Keratinocyte (primary cell): ENCODE measurements at regions not wholly inside any gene's neighbourhood (a gene's known extent, or its start where the extent isn't known, plus 50 kb on each side); places are given as distances from the start of the nearest gene placed in this dataset.

ENCODE experiments used
- DNase-seq: peaks from one replicate; pipeline ENCODE4 v3.0.0-alpha.2; 2011; ENCODE audit warnings: low read depth, missing footprints, low spot score
- FAIRE-seq: peaks from 2 replicates; lab custom pipeline; 2011; peaks lifted over from hg19 to GRCh38; lab: Jason Lieb, UNC
- H2AFZ ChIP-seq: 2 replicates; pipeline ENCODE4 v1.6.0; 2012; ENCODE audit warnings: low read length, control low read depth, inconsistent platforms; ENCODE audit not compliant: control insufficient read depth
- H3K27ac ChIP-seq: 2 replicates; pipeline ENCODE4 v1.5.1; 2011; ENCODE audit warnings: low read length; ENCODE audit not compliant: control insufficient read depth, insufficient read depth
- H3K27me3 ChIP-seq: 3 replicates; pipeline ENCODE4 v1.6.0; 2011; ENCODE audit warnings: low read length; ENCODE audit not compliant: control insufficient read depth, insufficient read depth; ENCODE audit errors: extremely low read depth
- H3K36me3 ChIP-seq, 2 experiments: 2 replicates in 1 of 2; 3 replicates in 1 of 2; pipeline ENCODE4 v1.5.1; 2011; ENCODE audit warnings: low read length in 2 of 2, mild to moderate bottlenecking in 1 of 2; ENCODE audit not compliant: control insufficient read depth in 2 of 2, insufficient read depth in 2 of 2; ENCODE audit errors: extremely low read depth in 1 of 2
- H3K4me1 ChIP-seq: 3 replicates; pipeline ENCODE4 v1.5.1; 2011; ENCODE audit warnings: low read length; ENCODE audit not compliant: control insufficient read depth, insufficient read depth; ENCODE audit errors: extremely low read depth
- H3K4me2 ChIP-seq: 3 replicates; pipeline ENCODE4 v1.6.0; 2011; ENCODE audit warnings: low read depth, low read length; ENCODE audit not compliant: control insufficient read depth, insufficient read depth; ENCODE audit errors: extremely low read depth
- H3K4me3 ChIP-seq, 3 experiments: fragments of 200-600 bp in 1 of 3; sonication (generic) in 1 of 3; 2 replicates in 2 of 3; 3 replicates in 1 of 3; pipeline ENCODE4 v1.5.1; 2011 to 2016; ENCODE audit warnings: low read length in 3 of 3, mild to moderate bottlenecking in 3 of 3, control low read depth in 2 of 3, inconsistent platforms in 1 of 3, low read depth in 1 of 3, mixed read lengths in 1 of 3, mixed run types in 1 of 3, moderate library complexity in 1 of 3; ENCODE audit not compliant: control insufficient read depth in 2 of 3, insufficient read depth in 2 of 3; ENCODE audit errors: extremely low read depth in 1 of 3
- H3K79me2 ChIP-seq: 2 replicates; pipeline ENCODE4 v1.6.0; 2012; ENCODE audit warnings: low read length; ENCODE audit not compliant: control insufficient read depth, insufficient read depth
- H3K9ac ChIP-seq: 3 replicates; pipeline ENCODE4 v1.6.0; 2011; ENCODE audit warnings: low read length; ENCODE audit not compliant: control insufficient read depth, insufficient read depth; ENCODE audit errors: extremely low read depth
- H3K9me1 ChIP-seq: 3 replicates; pipeline ENCODE4 v1.6.0; 2011; ENCODE audit warnings: low read length; ENCODE audit not compliant: control insufficient read depth, insufficient read depth; ENCODE audit errors: extremely low read depth
- H3K9me3 ChIP-seq: 2 replicates; pipeline ENCODE4 v1.5.1; 2012; ENCODE audit warnings: low read depth, low read length; ENCODE audit not compliant: control insufficient read depth
- H4K20me1 ChIP-seq: 3 replicates; pipeline ENCODE4 v1.6.0; 2011; ENCODE audit warnings: low read length; ENCODE audit not compliant: control insufficient read depth, insufficient read depth; ENCODE audit errors: extremely low read depth
- CTCF ChIP-seq, 3 experiments: IDR thresholded peaks in 1 of 3; conservative IDR thresholded peaks in 1 of 3; optimal IDR thresholded peaks in 1 of 3; 2 replicates in 2 of 3; 3 replicates in 1 of 3; pipeline versions ENCODE3 to v1.5.1; 2011; ENCODE audit warnings: low read length in 3 of 3, mild to moderate bottlenecking in 3 of 3, moderate library complexity in 2 of 3, control low read depth in 1 of 3, inconsistent platforms in 1 of 3; ENCODE audit not compliant: insufficient read depth in 2 of 3; ENCODE audit errors: extremely low read depth in 1 of 3
- EZH2 ChIP-seq: IDR thresholded peaks from one replicate; pipeline ENCODE4 v1.6.1; 2012; ENCODE audit warnings: inconsistent platforms, mild to moderate bottlenecking, low read length, moderate library complexity
- dilution Hi-C: fragments of 300-500 bp; cut with MboI; formaldehyde crosslinking; loops from one replicate; pipeline ENCODE4 v1.7.0; 2020; ENCODE audit warnings: low sequenced_read_pairs; ENCODE audit not compliant: extremely low pct_ligation_motif_present

GRCh38 chr4:180741703-180742102 is 1501.5 kb upstream of the TENM3 start:
- Histone ChIP-seq H3K9me1 (no peaks in the 10 kb centered on the region), H3K36me3 (no peaks in the 10 kb centered on the region), H3K9ac (no peak overlapping the region), H2AFZ (no peak overlapping the region), H3K27ac (no peak overlapping the region), H4K20me1 (no peaks in the 10 kb centered on the region), H3K4me3 (no peak overlapping the region), H3K27me3 (no peaks in the 10 kb centered on the region), H3K4me1 (no peaks in the 10 kb centered on the region), H3K4me2 (no peak overlapping the region), H3K9me3 (no peaks in the 10 kb centered on the region), H3K79me2 (no peaks in the 10 kb centered on the region)
- FAIRE-seq (no peak), DNase-seq (no peak)
- dilution Hi-C loops, result no loop called here
- TF ChIP-seq CTCF (optimal IDR thresholded peaks at IDR 0.05 in 1 of 3, IDR thresholded peaks at IDR 0.05 in 1 of 3, conservative IDR thresholded peaks at IDR 0.05 in 1 of 3; ENCODE audit: extremely low read depth in 1 of 3, insufficient read depth in 2 of 3, low read length in 3 of 3) (no peak), EZH2 (no peak)

DNA sequence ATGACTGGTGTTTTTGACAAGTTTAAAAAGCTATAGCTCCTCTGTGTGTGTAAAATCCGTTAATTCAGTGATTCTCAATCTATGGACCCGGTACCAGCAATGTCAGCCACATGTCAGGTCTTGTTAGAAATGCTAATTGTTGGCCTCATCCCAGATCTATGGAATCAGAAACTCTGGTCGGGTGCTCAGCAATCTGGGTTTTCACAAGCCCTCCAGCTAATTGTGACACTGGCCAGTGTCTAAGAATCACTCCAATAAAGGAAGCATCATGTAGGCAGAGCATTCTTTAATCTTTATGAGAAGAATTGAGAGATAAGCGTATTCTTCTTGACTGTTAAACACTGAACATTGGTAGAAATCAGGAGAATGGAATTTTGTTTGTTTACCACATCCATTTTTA is 1498.2 kb upstream of the TENM3 start:
- Histone ChIP-seq H3K4me1 (no peaks in the 10 kb centered on the region), H3K9me1 (no peaks in the 10 kb centered on the region), H3K79me2 (no peaks in the 10 kb centered on the region), H3K27ac (no peak overlapping the region), H3K36me3 (no peaks in the 10 kb centered on the region), H2AFZ (no peak overlapping the region), H4K20me1 (no peaks in the 10 kb centered on the region), H3K4me2 (no peak overlapping the region), H3K27me3 (no peaks in the 10 kb centered on the region), H3K4me3 (no peak overlapping the region), H3K9ac (no peak overlapping the region), H3K9me3 (no peaks in the 10 kb centered on the region)
- DNase-seq (no peak), FAIRE-seq (no peak)
- dilution Hi-C loops, result no loop called here
- TF ChIP-seq CTCF (optimal IDR thresholded peaks at IDR 0.05 in 1 of 3, IDR thresholded peaks at IDR 0.05 in 1 of 3, conservative IDR thresholded peaks at IDR 0.05 in 1 of 3; ENCODE audit: extremely low read depth in 1 of 3, insufficient read depth in 2 of 3, low read length in 3 of 3) (no peak), EZH2 (no peak)
